ENCODE measurements at regions not wholly inside any gene's neighbourhood (a gene's known extent, or its start where the extent isn't known, plus 50 kb on each side); places are given as distances from the start of the nearest gene placed in this dataset.

- no peak overlapping the region for H2AFZ ChIP-seq (ENCODE audit: low read length)
- no peaks in the 10 kb centered on the region for H3K9me3 ChIP-seq (ENCODE audit: low read depth, low read length)
- no peaks in the 10 kb centered on the region for H3K4me1 ChIP-seq (ENCODE audit: insufficient read depth, low read length)
- no peak for DNase-seq (ENCODE audit: insufficient read length, low spot score, missing footprints)
- no peak for TF ChIP-seq CTCF (IDR thresholded peaks at IDR 0.05; ENCODE audit: extremely low read depth, low read depth, low read length)
- no peaks in the 10 kb centered on the region for H4K20me1 ChIP-seq (ENCODE audit: insufficient read depth, low read length)
- H3K27me3 ChIP-seq (ENCODE audit: insufficient read depth, low read length), result no peaks in the 10 kb centered on the region
- no peaks in the 10 kb centered on the region for H3K36me3 ChIP-seq (ENCODE audit: insufficient read depth, low read length)
- no peak overlapping the region for H3K27ac ChIP-seq (ENCODE audit: low read depth, low read length)
- no peak overlapping the region for H3K4me3 ChIP-seq (ENCODE audit: insufficient read depth, low read length)
- H3K4me2 ChIP-seq (ENCODE audit: insufficient read depth, low read length), result no peak overlapping the region
- no peaks in the 10 kb centered on the region for H3K79me2 ChIP-seq (ENCODE audit: insufficient read depth, low read length)
Observed at GRCh38 chr2:829047-829446, 121.6 kb upstream of the SNTG2 start.

DNA sequence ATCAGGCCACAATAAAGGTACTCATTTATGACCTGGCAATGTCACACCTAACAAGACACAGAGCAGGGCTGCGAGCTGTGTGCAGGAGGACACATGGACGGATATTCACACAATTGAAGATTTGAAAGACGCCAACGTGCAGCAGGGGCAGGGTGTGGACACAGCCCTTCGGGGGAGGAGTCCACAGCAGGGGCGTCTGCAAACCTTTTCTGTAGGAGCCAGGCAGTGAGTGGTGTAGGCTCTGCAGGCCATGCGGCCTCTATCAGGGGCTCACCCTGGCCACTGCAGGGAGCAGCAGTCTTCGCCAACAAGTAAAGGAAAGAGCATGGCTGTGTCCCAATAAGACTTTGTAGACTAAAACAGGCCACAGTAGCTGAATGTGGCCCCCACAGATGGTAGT is 125.7 kb upstream of the SNTG2 start:
- no peaks in the 10 kb centered on the region for H3K4me1 ChIP-seq (ENCODE audit: insufficient read depth, low read length)
- no peaks in the 10 kb centered on the region for H3K79me2 ChIP-seq (ENCODE audit: insufficient read depth, low read length)
- H3K4me2 ChIP-seq (ENCODE audit: insufficient read depth, low read length), result no peak overlapping the region
- no peak overlapping the region for H3K27ac ChIP-seq (ENCODE audit: low read depth, low read length)
- no peaks in the 10 kb centered on the region for H3K27me3 ChIP-seq (ENCODE audit: insufficient read depth, low read length)
- H3K9me3 ChIP-seq (ENCODE audit: low read depth, low read length), result no peaks in the 10 kb centered on the region
- H3K4me3 ChIP-seq (ENCODE audit: insufficient read depth, low read length), result no peak overlapping the region
- H2AFZ ChIP-seq (ENCODE audit: low read length), result no peak overlapping the region
- H4K20me1 ChIP-seq (ENCODE audit: insufficient read depth, low read length), result no peaks in the 10 kb centered on the region
- no peaks in the 10 kb centered on the region for H3K36me3 ChIP-seq (ENCODE audit: insufficient read depth, low read length)
- TF ChIP-seq CTCF (IDR thresholded peaks at IDR 0.05; ENCODE audit: extremely low read depth, low read depth, low read length), result no peak
- no peak for DNase-seq (ENCODE audit: insufficient read length, low spot score, missing footprints)

- H3K4me3 ChIP-seq (ENCODE audit: insufficient read depth, low read length), result no peak overlapping the region
- DNase-seq (ENCODE audit: insufficient read length, low spot score, missing footprints), result no peak
- H3K27me3 ChIP-seq (ENCODE audit: insufficient read depth, low read length), result no peaks in the 10 kb centered on the region
- no peaks in the 10 kb centered on the region for H3K4me1 ChIP-seq (ENCODE audit: insufficient read depth, low read length)
- H2AFZ ChIP-seq (ENCODE audit: low read length), result no peak overlapping the region
- H3K27ac ChIP-seq (ENCODE audit: low read depth, low read length), result no peak overlapping the region
- H3K79me2 ChIP-seq (ENCODE audit: insufficient read depth, low read length), result no peaks in the 10 kb centered on the region
- TF ChIP-seq CTCF (IDR thresholded peaks at IDR 0.05; ENCODE audit: extremely low read depth, low read depth, low read length), result no peak
- no peaks in the 10 kb centered on the region for H3K9me3 ChIP-seq (ENCODE audit: low read depth, low read length)
- H3K4me2 ChIP-seq (ENCODE audit: insufficient read depth, low read length), result no peak overlapping the region
- no peaks in the 10 kb centered on the region for H3K36me3 ChIP-seq (ENCODE audit: insufficient read depth, low read length)
- no peaks in the 10 kb centered on the region for H4K20me1 ChIP-seq (ENCODE audit: insufficient read depth, low read length)
Observed at GRCh38 chr2:824524-824923, 126.1 kb upstream of the SNTG2 start.

DNA sequence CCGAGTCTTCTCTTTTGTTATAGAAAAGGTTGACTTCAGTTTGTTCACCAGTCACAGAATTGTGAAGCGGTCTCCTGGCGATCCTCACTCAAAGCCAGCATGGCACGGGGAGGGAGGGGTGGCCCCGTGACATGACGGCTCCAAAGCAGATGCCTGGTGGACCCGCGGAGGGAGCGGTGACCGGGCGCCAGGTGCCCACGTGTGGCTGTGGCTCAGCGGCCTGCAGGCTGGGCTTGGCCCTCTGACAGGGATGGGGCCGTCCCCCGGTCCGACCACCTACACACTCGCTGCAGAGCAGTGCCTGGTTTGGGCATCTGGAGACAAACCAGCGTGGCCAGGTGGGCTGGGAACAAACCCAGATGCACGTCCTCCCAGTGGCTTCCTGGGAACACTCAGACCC is 129.1 kb upstream of the SNTG2 start:
- Histone ChIP-seq H4K20me1 (ENCODE audit: insufficient read depth, low read length) (no peaks in the 10 kb centered on the region), H3K27me3 (ENCODE audit: insufficient read depth, low read length) (no peaks in the 10 kb centered on the region), H3K4me1 (ENCODE audit: insufficient read depth, low read length) (no peaks in the 10 kb centered on the region), H3K4me2 (ENCODE audit: insufficient read depth, low read length) (no peak overlapping the region), H2AFZ (ENCODE audit: low read length) (no peak overlapping the region), H3K27ac (ENCODE audit: low read depth, low read length) (no peak overlapping the region), H3K4me3 (ENCODE audit: insufficient read depth, low read length) (no peak overlapping the region), H3K9me3 (ENCODE audit: low read depth, low read length) (no peaks in the 10 kb centered on the region), H3K36me3 (ENCODE audit: insufficient read depth, low read length) (no peaks in the 10 kb centered on the region), H3K79me2 (ENCODE audit: insufficient read depth, low read length) (no peaks in the 10 kb centered on the region)
- TF ChIP-seq CTCF (IDR thresholded peaks at IDR 0.05; ENCODE audit: extremely low read depth, low read depth, low read length), result no peak
- DNase-seq (ENCODE audit: insufficient read length, low spot score, missing footprints), result no peak
